Myocyte (in vitro differentiated cells): ENCODE measurements at regions not wholly inside any gene's neighbourhood (a gene's known extent, or its start where the extent isn't known, plus 50 kb on each side); places are given as distances from the start of the nearest gene placed in this dataset.
A peak's percentile ranks its signal among the peaks of the same experiment; 100 is the strongest.

Experiments used
- DNase-seq: peaks from one replicate; pipeline ENCODE4 v3.0.0-alpha.2; 2012; ENCODE audit warnings: low read depth

- DNase-seq: no peak
These were observed 874.1 kb downstream of the GRM8 start for GRCh38 chr7:126378642-126379041.

DNA sequence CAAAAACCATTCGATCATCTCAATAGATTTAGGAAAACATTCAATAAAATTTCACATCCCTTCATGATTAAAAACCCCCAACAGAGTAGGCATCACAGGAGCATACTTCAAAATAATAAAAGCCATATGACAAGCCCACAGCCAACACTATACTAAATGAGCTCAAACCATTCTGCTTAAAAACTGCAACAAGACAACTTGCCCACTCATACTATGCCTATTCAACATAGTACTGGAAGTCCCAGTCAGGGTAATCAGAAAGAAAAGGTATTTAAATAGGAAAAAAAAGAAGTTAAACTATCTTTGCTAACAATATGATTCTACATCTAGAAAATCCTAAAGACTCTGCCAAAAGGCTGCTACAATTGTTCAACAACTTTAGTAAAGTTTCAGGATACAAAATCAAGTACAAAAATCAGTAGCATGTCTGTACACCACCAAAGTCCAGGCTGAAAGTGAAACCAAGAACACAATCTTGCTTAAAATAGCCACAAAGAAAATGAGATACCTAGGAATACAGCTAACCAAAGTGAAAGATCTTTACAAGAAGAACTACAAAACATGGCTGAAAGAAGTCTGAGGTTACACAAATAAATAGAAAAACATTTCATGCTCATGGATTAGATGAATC lies 882.6 kb downstream of the GRM8 start:
- DNase-seq: peak; percentile 35

DNA sequence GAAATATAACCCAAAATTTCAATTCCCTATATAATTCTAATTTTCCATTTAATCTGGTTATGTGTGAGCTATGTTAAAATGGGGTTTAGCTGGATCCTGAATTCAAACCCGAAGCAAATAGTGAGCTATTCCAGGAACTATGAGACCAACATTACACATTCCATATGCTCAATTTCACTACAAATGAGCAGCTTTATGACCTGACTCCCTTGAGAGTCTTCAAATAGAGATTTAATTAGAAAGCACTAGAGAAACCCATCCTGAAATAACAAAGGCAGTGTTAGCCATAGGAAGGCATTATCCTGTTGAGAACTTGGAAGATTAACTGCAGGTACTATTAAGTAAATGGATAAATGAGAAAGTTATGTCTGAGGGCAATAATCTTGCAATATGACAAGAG lies 890.0 kb downstream of the GRM8 start:
- no peak for DNase-seq

DNA sequence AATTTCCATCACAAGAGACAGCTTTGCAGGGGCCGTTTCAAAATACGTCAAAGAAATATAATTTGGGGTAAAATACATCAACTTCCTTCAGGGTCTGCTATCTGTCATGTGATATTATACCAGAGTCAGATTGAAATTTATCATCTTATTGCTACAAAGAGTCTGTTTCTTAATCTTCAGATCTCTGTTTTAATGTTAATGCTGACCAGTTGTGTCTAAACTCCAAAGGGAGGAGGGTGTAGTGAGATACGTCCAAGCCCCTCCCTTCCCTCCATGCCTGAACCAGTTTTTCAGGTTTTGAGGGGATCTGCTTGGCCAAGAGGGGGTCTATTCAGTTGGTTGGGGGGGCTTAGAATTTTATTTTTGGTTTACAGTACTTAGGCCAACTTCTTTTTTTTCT lies 891.6 kb downstream of the GRM8 start:
- DNase-seq: no peak

DNA sequence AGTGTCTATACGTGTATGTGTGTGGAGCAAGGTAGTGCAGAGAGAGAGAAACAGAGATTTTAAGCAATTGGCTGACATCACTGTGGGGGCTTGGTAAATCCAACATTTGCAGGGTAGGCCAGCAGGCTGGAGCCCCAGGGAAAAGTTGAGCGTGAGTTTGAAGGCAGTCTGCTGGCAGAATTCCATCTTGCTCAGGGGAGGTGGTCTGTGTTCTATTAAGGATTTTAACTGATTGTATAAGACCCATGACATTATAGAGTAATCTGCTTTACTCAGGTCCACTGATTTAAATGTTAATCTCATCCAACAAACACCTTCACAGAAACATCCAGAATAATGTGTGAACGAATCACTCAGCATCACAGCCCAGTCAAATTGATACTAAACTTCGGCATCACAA lies 912.9 kb downstream of the GRM8 start:
- DNase-seq: no peak

DNA sequence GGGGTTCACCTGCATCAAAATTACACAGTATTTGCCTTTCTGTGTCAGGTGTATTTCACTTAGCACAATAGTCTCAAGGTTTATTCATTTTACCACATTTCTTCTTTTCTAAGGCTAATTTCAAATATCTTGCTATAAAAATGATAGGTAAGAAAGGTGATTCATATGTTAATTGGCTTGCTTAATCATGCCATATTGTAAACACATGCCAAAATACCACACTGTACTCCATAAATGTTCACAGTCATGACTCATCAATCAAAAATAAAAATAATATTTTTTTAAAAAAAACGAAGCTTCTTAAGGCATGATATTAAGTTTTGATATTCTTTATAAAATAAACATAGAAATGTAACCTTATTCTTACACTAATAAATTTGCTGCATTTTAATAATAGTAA lies 947.1 kb downstream of the GRM8 start:
- no peak for DNase-seq

DNA sequence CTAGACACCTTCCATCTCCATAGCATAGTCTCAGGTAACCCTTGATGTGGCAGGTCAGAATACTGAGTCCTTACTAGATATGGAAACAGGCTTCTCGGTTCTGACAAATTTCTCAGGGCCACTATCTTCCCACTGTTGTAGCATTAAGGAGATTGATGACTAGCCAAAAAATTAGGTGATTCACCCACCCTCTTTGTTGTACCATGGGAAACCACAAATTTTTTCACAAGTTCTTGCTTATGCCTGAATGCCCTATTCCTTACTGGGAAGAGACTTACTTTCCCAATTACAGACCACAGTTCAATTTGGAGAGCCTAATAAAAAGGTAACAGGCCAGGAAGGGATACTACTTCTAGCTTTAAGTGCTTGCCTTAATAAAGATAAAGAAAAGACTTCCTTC lies 948.8 kb downstream of the GRM8 start:
- DNase-seq: no peak

GRCh38 chr7:126302639-126303038 lies 950.1 kb downstream of the GRM8 start:
- no peak for DNase-seq

GRCh38 chr7:126286317-126286716 lies 966.4 kb downstream of the GRM8 start:
- no peak for DNase-seq

GRCh38 chr7:126236261-126236660 lies 1016.5 kb downstream of the GRM8 start:
- no peak for DNase-seq

- no peak for DNase-seq
These were observed 1024.2 kb downstream of the GRM8 start for GRCh38 chr7:126228356-126229061.

GRCh38 chr7:126227643-126228042 lies 1025.1 kb downstream of the GRM8 start:
- DNase-seq: no peak

GRCh38 chr7:126227055-126227454 lies 1025.7 kb downstream of the GRM8 start:
- no peak for DNase-seq

DNA sequence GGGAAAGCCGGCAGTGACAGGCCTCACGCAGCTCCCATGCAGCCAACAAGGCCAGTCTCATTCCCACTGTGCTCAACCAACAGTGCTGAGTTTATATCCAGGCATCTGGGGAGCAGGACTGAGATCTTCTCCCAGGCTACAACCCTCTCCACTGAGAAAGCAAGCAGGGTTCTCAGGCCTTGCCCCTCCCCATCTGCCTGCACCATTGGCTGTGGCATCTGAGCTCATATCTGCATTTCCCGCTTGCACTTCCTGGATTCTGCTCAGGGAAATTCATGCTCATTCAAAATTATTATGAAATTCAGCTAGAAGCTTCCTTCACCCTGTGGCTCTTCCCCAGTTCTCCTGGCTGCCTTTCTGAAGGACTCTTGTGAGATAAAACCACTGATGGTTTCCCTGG lies 1029.0 kb downstream of the GRM8 start:
- no peak for DNase-seq

DNA sequence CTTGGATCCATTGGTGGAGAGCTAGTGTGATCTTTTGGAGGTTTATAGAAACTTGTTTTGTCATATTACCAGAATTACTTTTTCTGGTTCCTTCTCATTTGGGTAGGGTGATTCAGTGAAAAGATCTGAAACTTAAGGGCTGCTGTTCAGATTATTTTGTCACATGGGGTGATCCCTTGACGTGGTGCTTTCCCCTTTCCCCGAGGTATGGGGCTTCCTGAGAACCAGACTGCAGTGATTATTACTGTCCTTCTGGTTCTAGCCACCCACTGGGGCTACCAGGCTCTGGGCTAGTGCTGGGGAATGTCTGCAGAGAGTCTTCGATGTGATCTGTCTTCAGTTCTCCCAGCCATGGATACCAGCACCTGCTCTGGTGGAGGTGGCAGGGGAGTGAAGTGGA lies 1030.0 kb downstream of the GRM8 start:
- DNase-seq: no peak

DNA sequence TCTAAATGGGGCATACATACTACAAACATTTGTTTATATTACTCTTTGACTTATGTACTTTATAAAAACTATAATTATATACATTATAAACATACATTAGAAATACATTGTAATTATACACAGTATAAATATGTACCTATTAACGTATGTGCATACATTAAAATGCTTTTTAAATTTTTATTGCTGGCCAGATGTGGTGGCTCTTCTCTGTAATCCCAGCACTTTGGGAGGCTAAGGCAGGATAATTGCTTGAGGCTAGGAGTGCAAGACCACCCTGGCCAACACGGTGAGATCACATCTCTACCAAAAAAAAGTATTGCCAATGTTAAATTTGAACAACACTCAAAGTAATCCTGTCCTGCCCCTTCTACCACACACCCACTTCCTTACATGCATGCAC lies 1037.0 kb downstream of the GRM8 start:
- no peak for DNase-seq

DNA sequence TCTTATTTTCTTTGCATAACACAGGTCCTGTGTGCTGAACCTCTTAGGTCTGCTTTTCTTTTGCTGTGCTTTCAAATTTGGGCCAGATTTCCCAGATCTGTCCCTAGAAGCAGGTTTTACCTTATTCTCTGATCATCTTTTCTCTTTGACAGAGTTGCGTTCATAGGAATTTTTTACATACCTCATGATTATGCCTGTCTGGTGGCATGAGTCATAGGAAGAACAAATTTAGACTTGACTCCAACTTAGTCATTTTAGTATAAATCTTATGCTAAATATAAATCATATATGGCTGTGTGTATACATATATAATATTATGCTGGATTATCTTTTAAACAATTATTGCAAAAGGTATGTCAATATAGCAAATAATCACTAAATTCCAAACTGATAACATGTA lies 1038.9 kb downstream of the GRM8 start:
- DNase-seq: no peak

DNA sequence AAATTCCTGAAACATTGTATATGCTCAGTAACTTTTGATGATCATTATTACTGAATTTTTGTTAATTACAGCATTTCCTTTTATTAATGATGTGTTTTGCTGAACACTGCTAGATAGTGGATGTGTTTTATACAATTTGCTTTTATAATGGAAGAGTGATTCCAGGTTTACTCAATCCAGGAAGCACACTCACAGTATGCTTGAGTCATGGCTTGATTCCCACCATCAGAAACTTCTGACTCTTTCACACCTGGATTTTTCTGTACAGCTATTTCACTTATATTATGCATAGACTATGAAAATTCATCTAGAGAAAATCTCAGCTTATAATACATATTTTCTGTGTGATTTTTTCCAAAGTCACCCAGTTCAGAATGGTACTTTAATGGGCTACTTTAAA lies 1040.9 kb downstream of the GRM8 start:
- DNase-seq: no peak

DNA sequence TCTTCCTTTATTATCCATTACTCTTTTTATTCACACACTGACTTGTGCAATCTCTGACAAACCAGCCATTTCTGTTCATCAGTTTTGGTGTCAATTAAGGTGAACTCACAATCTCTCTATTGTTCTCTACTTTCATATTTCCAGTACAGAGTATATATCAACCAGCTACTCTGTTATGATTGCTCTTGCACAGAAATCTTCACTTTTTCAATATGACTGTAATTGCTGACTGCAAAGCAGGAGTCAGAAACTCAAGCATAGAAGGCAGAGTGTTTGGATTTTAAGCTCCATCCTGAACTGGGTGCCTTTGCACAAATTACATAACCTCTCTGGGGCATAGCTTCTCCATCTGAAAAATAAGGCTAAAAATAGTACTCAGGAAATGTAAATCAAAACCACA lies 1042.0 kb downstream of the GRM8 start:
- DNase-seq: no peak

DNA sequence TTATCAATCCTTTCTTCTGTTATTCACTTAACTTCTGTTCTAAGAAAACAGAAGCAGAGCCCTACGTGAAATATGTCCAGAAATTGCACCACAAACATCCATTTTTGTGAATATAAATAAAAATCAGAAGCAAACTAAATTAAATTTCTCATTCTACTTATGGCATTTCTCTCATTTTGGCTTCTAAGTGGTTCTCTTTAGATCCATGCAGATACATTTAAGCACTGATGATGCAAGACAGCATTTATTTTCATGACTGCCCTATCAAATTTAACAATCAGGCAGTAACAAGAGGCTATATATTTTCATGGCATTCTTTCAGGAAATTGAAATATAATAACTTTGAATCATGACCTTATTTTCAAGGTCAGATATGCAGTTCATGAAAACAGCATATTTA lies 1049.6 kb downstream of the GRM8 start:
- DNase-seq: no peak

DNA sequence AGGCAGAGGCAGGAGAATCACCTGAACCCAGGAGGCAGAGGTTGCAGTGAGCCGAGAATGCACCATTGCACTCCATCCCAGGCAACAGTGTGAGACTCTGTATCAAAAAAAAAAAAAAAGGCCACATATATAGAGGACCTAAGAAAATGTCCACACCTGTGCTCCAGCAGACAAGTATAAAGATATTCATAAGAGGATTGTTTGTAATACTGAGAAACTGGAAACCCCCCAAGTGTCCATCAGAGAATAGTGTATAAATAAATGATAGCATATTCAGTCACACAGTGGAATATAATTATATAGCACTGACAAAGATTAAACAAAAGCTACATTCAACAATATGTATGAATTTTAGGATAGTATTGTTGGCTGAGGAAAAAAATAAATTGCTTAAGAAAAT lies 1050.6 kb downstream of the GRM8 start:
- DNase-seq: no peak

DNA sequence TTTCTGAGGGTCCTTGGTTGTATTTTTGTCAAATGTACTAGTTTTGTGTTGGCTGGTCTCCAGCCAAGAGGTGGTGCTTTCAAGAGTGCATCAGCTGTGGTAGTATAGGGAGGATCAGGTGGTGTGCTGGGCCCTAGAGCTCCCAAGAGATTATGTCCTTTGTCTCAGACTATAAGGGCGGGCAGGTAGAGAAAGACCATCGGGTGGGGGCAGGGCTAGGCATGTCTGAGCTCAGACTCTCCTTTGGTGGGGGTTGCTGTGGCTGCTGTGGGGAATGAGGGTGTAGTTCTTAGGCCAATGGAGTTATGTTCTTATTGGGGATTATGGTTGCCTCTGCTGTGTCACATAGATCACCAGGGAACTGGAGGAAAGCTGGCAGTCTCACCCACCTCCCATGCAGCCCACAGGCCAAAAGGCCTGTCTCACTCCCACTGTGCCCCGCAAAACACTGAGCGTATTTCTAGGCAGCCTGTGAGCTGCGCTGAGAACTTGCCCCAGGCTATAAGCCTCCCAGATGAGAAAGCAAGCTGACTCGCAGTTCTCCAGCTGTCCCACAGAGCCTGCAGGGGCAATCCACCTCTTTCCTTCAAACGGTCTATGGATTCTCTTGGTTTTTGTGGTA lies 1066.7 kb downstream of the GRM8 start:
- no peak for DNase-seq

DNA sequence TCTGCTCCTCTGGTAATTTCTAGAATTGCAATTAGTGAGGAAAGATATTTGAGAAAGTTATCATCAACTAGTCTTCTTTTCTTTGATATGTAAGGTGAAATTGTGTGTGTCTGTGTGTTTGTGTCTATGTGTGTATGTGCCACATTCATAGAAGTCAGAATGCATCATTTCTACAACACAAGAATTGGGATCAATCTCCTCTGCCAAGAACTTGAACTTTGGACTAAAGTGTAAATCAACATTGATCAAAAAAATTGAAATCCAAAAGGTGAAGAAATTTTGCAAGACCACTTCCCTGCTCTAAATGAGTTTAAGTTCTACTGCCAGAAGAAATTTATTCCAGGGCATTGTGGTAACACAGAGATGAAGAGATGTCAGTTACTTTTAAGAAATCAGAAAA lies 1072.8 kb downstream of the GRM8 start:
- DNase-seq: no peak
